ENCODE measurements at regions not wholly inside any gene's neighbourhood (a gene's known extent, or its start where the extent isn't known, plus 50 kb on each side); places are given as distances from the start of the nearest gene placed in this dataset.

DNA sequence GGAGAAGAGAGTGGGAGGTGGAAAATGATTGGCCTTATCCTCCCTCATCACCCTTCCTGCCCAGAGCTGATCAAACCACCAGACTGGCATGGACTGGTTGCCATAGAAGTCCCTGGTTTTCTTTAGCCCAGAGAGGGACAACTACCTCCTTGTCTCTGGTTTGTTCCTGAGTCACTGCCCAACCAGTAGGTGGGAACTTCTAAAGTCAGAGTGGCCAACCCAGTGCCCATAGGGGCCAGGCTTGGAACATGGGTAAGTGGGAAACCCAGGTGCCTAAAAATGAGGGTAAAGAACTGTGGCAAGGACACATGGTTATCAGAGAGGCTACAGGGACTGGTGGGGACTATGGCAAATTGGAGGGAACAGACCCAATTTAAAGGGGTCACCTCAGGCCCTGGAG lies 63.8 kb downstream of the FAM241B start:
- H3K4me3 ChIP-seq (ENCODE audit: low read depth in 2 of 2, low read length in 2 of 2), result no peak overlapping the region

DNA sequence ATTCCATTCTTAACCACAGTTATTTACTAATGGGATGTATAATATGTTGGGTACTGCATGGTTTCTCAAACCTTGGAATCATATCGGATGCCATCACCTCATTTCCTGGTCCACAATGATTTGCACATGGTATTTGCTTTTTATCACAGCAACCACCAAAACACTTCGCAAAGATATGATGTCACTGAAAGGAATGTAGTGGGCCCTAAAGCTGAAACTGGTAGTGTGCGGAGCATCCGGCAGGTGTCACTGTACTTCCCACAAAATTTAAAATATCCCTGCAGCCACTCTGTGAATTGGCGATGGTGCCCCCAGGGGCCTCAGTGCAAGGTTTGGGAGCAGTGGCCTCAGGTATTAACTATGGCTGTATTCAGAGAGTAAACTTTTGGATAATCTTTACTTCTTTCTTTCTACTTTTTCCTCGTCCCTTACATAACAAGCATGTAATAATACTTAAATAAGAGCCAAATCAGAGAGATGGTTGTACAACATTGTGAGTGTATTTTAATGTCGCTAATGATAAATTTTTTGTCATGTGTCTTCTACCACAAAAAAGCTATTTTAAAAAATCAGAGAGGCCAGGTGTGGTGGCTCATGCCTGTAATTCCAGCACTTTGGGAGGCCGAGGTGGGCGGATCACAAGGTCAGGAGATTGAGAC lies 66.2 kb downstream of the FAM241B start:
- Histone ChIP-seq H3K4me1 (ENCODE audit: control insufficient read depth, insufficient read depth, low read length) (no peaks in the 10 kb centered on the region), H3K9me3 (ENCODE audit: control insufficient read depth, insufficient read depth, low read depth, low read length) (no peaks in the 10 kb centered on the region), H3K4me3 (ENCODE audit: low read depth in 2 of 2, low read length in 2 of 2) (no peak overlapping the region), H3K27me3 (ENCODE audit: control insufficient read depth, insufficient read depth, low read length) (peaks cover 19% of the 10 kb centered on the region), H3K36me3 (ENCODE audit: control insufficient read depth, insufficient read depth, low read length) (no peaks in the 10 kb centered on the region), H3K27ac (ENCODE audit: low read length) (no peak overlapping the region)
- ATAC-seq (peak; percentile 86), DNase-seq (ENCODE audit: low read depth, low spot score) (no peak)
- intact Hi-C loops (cut with micrococcal nuclease; ENCODE audit: unreplicated experiment) (loop anchor here (2.0 kb wide), 1 partner anchor 21 kb away; no protein-coding TSS in a partner anchor), in situ Hi-C loops (cut with HindIII; ENCODE audit: low pct_unique_long_range_greater_than_20kb, low sequenced_read_pairs) (no loop called here)
- ChIA-PET POLR2A (no interaction called here), CTCF (interaction anchor here (0.6 to 1.3 kb wide), 5 partner anchors 9 to 218 kb away, joined by 3 to 6 read pairs (median 3); no protein-coding TSS in a partner anchor)
- TF ChIP-seq, protein P1, sequence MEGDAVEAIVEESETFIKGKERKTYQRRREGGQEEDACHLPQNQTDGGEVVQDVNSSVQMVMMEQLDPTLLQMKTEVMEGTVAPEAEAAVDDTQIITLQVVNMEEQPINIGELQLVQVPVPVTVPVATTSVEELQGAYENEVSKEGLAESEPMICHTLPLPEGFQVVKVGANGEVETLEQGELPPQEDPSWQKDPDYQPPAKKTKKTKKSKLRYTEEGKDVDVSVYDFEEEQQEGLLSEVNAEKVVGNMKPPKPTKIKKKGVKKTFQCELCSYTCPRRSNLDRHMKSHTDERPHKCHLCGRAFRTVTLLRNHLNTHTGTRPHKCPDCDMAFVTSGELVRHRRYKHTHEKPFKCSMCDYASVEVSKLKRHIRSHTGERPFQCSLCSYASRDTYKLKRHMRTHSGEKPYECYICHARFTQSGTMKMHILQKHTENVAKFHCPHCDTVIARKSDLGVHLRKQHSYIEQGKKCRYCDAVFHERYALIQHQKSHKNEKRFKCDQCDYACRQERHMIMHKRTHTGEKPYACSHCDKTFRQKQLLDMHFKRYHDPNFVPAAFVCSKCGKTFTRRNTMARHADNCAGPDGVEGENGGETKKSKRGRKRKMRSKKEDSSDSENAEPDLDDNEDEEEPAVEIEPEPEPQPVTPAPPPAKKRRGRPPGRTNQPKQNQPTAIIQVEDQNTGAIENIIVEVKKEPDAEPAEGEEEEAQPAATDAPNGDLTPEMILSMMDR (IDR thresholded peaks at IDR 0.05), result peak; percentile 93
- TF ChIP-seq, protein P2, sequence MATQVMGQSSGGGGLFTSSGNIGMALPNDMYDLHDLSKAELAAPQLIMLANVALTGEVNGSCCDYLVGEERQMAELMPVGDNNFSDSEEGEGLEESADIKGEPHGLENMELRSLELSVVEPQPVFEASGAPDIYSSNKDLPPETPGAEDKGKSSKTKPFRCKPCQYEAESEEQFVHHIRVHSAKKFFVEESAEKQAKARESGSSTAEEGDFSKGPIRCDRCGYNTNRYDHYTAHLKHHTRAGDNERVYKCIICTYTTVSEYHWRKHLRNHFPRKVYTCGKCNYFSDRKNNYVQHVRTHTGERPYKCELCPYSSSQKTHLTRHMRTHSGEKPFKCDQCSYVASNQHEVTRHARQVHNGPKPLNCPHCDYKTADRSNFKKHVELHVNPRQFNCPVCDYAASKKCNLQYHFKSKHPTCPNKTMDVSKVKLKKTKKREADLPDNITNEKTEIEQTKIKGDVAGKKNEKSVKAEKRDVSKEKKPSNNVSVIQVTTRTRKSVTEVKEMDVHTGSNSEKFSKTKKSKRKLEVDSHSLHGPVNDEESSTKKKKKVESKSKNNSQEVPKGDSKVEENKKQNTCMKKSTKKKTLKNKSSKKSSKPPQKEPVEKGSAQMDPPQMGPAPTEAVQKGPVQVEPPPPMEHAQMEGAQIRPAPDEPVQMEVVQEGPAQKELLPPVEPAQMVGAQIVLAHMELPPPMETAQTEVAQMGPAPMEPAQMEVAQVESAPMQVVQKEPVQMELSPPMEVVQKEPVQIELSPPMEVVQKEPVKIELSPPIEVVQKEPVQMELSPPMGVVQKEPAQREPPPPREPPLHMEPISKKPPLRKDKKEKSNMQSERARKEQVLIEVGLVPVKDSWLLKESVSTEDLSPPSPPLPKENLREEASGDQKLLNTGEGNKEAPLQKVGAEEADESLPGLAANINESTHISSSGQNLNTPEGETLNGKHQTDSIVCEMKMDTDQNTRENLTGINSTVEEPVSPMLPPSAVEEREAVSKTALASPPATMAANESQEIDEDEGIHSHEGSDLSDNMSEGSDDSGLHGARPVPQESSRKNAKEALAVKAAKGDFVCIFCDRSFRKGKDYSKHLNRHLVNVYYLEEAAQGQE (IDR thresholded peaks at IDR 0.05; ENCODE audit: insufficient read depth in 1 of 2, low read depth in 2 of 2, low read length in 1 of 2), result no peak
- BruUV-seq (replicated peaks), result no TSS peak

More for the DNA sequence above, 63.8 kb downstream of the FAM241B start:
- in situ Hi-C loops (cut with HindIII; ENCODE audit: low pct_unique_long_range_greater_than_20kb, low sequenced_read_pairs) (no loop called here), intact Hi-C loops (cut with micrococcal nuclease; ENCODE audit: unreplicated experiment) (no loop called here)
- H3K27ac ChIP-seq (ENCODE audit: low read length), result no peak overlapping the region
- no peak for TF ChIP-seq TCF7L2 (IDR thresholded peaks at IDR 0.05; ENCODE audit: low read depth, low read length)
- TF ChIP-seq SIN3A (IDR thresholded peaks at IDR 0.05; ENCODE audit: borderline replicate concordance, insufficient read depth, low read depth, low read length), result no peak
- TF ChIP-seq POLR2AphosphoS5 (IDR thresholded peaks at IDR 0.05; ENCODE audit: low read depth, low read length), result no peak
- TF ChIP-seq, protein P1 (IDR thresholded peaks at IDR 0.05), result no peak
- TF ChIP-seq, protein P2 (IDR thresholded peaks at IDR 0.05; ENCODE audit: insufficient read depth in 1 of 2, low read depth in 2 of 2, low read length in 1 of 2), result no peak
- ChIA-PET CTCF (no interaction called here), POLR2A (no interaction called here)
- ATAC-seq (no peak), DNase-seq (ENCODE audit: low read depth, low spot score) (no peak)
- no peaks in the 10 kb centered on the region for H3K4me1 ChIP-seq (ENCODE audit: control insufficient read depth, insufficient read depth, low read length)
- H3K36me3 ChIP-seq (ENCODE audit: control insufficient read depth, insufficient read depth, low read length), result no peaks in the 10 kb centered on the region
- BruUV-seq (replicated peaks), result no TSS peak
- peaks cover 6% of the 10 kb centered on the region for H3K27me3 ChIP-seq (ENCODE audit: control insufficient read depth, insufficient read depth, low read length)
- no peaks in the 10 kb centered on the region for H3K9me3 ChIP-seq (ENCODE audit: control insufficient read depth, insufficient read depth, low read depth, low read length)

All from Panc1 (cell line).